DMS 273 (cell line): ENCODE measurements at regions not wholly inside any gene's neighbourhood (a gene's known extent, or its start where the extent isn't known, plus 50 kb on each side); places are given as distances from the start of the nearest gene placed in this dataset.

Experiments
- DNase-seq: peaks from one replicate; lab custom pipeline; 2025; ENCODE audit not compliant: unreplicated experiment; lab: John Stamatoyannopoulos, UW

DNA sequence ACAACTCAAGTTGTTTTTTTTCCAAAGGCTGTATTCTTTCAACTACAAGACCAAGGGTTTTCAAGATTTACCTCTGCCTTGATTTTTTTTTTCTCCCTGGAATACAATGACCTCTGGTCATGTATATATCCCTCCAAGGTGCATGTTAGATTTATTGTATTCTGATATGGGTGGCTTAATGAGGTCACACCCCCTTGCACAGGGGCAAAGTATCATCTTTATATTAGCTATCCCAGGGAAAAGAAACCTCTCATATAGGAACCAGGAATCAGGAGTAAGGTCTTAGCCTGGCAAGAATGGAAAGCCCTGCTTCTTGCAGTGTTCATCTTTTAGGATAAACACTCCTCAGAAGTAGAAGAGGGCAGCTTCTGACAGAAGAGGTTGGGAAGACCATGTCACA lies 516.9 kb upstream of the TENM4 start:
- no peak for DNase-seq

DNA sequence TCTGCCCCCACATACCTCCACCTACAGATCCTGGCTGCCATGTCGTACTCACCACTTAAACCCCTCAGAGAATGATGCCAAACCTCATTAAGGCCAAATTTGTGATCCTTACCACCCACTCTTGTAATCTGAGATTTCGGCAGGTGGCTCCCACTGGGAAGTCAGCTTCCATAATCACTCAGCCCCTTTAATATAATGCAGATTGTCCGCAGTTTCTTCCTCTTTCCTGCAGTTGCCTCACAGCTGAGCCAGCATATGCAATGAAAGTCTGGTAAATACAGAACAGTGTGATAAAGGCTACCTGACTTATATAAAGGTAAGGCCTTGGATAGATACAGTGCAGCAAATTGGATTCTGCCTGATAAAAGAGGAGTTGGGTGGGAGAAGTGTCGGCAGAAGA lies 515.2 kb upstream of the TENM4 start:
- DNase-seq = no peak

DNA sequence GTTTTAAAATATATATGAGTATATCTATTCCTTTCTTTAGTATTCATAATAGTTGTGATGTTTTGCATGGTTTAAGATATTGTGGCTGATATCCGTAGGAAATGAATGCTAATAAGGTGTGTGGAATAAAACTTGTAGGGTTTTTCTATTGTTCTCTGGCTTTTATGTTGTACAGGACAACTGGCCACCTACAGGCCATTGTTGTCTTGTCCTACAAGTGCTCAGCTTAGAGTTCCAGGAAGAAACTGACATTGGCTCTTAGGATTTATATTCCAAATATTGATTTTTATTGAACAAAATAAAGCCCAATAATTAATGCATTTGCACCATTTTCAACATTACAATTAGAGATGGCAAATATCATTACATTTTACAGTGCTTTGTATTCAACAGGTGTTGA lies 512.8 kb upstream of the TENM4 start:
- no peak for DNase-seq

GRCh38 chr11:79950741-79951140 lies 509.9 kb upstream of the TENM4 start:
- DNase-seq = no peak

GRCh38 chr11:79950172-79950571 lies 509.3 kb upstream of the TENM4 start:
- no peak for DNase-seq

- DNase-seq = no peak
Measured at GRCh38 chr11:79949574-79949973, 508.7 kb upstream of the TENM4 start.

- no peak for DNase-seq
Measured at GRCh38 chr11:79942646-79943045, 501.8 kb upstream of the TENM4 start.

DNA sequence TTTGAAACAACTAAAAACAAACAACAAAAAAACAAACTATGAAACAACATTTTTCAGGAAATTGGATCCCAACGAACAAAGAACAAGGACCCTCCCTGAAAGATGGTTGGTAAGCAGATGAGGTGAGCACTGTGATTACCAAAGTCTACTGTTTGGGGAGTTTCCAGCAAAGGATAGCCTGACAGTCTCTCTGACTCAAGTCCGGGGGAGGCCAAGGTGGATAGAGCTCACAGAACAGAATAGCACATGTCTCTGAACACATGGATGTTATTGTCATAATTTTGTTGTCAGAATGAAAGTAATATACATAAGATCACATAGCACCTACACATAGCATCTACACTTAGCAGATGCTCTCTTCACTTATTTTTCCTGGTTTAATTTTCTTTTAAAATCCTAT lies 501.3 kb upstream of the TENM4 start:
- DNase-seq = no peak

DNA sequence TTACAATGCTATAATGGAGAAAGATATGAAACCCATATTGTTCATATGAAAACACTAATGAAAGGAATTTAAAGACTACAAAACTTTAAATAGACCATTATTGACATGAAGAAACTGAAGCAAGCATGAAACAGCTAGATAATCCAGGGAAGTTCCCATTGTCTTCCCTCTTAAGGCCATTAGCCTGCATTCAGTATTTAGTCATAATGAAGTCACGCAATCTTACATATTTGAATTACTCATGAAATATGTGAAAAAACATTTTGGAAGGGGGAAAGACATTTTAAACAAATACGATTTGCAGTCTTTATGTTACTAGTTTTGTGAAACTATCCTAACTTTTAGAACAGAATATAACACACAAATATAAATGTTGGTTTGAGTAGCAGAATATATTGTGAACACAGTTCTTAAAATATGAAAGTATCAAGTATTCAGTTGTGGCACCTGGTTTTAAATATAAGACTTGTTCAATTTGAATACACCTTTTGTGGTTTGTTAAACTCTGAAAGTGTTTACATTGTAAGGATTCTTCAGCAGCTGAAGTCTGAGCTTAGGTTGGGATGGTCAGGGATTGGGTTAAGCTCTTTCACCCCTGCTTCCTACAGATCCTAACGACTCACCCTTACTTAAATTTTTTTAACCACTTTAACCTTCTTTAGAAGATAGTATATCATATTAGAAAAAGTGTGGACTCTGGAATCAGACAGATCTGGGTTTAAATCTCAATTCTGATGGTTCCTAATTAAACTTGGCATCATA lies 500.3 kb upstream of the TENM4 start:
- no peak for DNase-seq

DNA sequence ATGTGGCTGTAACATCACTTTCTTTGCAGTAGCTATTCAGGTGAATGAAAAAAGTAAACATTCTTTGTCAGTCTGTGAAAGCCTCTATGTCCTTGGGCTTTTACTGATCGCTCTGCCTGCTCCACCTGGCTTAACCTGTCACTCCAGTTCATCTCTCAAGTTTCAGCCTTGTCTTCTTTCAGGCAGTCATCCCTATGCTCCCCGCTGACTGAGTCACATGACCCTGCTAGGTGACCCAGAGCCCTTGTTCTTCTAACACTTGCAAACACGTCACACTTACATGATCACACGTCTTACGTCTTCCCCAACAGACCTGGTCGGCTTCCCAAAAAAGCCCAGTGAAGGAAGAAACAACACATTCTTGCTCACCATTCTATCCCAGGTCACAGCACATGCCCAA lies 499.3 kb upstream of the TENM4 start:
- no peak for DNase-seq

DNA sequence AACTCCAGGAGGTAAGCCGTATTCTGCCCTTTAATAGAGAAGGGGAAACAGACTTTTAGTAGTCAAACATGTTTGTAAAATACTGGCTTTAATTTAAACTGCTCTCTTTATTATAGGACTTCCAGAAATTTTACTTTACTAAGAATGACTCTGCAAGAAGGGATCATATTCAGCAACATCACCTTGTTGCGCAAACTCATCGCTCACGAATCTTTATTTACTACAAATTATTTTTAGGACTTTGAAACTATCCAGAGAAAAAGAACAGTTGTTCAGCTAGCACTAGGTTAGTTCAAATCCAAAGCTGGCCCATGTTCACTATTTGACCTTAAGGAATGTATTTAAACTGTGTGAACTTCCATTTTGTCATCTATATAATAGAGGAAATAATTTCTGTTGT lies 498.3 kb upstream of the TENM4 start:
- no peak for DNase-seq

- no peak for DNase-seq
Measured at GRCh38 chr11:79937676-79938334, 497.0 kb upstream of the TENM4 start.

DNA sequence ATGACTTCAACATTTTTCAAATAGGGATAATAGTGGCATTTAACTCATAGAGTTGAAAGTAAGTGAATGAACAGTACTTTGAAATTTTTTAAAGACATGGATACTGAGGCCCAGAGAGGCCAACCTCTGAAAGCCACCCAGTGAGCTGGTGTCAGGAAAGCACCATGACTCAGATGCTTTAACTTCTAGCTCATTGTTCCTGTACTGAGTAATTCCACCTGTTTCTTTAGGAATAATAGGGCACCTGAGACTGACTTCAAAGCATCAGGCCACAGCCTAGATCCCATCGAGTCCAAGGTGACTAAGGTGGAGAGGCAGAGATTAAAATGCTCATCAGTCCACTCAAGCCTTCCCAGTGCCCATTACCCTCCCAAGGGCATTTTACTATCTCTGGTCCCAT lies 491.8 kb upstream of the TENM4 start:
- no peak for DNase-seq

- no peak for DNase-seq
Measured at GRCh38 chr11:79931692-79932091, 490.9 kb upstream of the TENM4 start.

GRCh38 chr11:79926707-79927106 lies 485.9 kb upstream of the TENM4 start:
- DNase-seq = no peak

DNA sequence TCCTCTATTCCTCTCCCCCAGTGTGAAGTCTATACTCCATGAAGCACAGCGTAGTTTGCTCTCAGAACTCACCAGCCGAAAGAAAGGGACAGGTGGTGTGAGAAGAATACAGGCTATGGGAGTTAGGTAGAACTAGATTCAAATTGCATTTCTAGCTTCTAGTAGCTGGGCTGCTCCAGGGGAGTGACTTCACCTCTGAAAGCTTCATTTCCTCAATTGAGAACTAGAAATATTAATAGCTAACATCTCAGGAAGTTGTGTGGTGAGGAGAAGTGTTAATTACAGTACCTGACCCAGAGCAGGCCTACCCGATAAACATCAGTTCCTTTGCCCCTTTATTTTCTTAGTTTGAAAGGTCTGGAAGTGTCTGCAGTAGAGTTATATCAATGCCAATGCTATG lies 484.7 kb upstream of the TENM4 start:
- no peak for DNase-seq

- no peak for DNase-seq
Measured at GRCh38 chr11:79922641-79923040, 481.8 kb upstream of the TENM4 start.

DNA sequence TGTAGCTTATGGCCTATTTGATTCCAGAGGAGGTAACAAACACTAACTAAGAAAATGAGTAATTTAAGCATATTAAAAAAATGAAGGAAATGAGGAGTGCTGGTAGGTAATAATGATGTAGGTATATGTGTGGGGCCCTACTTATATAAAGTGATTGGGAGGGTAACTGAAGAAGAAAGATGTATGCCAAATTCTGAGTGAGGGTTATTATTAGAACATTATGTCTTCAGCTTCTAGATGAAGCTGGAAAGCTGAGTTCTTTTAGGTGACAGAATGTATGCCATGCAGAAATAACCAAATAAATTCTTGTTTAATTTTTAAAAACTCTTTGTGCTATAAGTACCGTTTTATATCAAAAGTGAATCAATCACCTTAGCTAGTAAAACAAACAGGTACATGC lies 479.6 kb upstream of the TENM4 start:
- no peak for DNase-seq

DNA sequence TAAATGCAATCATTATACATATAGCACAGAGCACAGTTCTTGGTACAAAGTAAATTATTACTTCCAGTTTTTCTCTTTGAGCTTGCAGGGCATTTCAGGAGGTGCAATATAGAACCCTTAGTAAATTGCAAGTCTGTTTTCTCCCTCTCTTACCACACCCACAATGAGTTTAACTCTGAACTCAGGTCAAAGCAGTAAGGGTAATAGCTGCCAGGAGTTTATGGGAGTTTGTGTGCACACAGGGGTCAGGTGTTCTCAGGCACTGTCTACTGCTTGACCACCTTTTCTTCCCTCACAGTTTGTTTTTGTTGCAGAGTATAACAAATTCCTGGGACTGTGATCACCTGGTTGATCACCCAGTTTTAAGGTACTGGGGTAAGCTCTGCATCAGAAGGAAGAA lies 478.5 kb upstream of the TENM4 start:
- no peak for DNase-seq

DNA sequence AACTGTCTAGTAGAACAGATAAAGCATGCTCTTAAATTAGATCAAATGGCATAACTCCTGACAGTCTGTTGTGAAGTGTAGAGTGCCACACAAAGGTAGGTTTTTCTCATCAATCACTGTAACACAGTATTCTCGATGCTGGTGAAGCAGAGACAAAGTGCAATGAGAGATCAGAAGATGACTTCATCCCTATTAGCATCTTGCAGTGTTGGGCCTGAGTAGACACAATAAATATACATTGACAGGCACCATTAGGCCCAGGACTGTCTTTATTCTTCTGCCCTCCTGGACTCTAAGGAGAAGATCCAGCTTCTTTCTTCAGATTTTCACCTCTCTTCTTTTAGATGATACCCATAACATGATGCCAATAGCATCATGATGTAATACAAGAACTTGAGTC lies 478.0 kb upstream of the TENM4 start:
- DNase-seq = no peak

- no peak for DNase-seq
Measured at GRCh38 chr11:79906164-79906563, 465.3 kb upstream of the TENM4 start.

GRCh38 chr11:79902493-79902892 lies 461.7 kb upstream of the TENM4 start:
- DNase-seq = no peak

- no peak for DNase-seq
Measured at GRCh38 chr11:79897896-79898295, 457.1 kb upstream of the TENM4 start.
